HG02884 (cell line): ENCODE measurements at regions not wholly inside any gene's neighbourhood (a gene's known extent, or its start where the extent isn't known, plus 50 kb on each side); places are given as distances from the start of the nearest gene placed in this dataset.

ENCODE experiments used
- ATAC-seq: cut with Tn5 transposase; IDR thresholded peaks from one replicate; pipeline ENCODE4 v1.9.1; 2021; ENCODE audit warnings: mild to moderate bottlenecking, moderate library complexity; ENCODE audit not compliant: unreplicated experiment

DNA sequence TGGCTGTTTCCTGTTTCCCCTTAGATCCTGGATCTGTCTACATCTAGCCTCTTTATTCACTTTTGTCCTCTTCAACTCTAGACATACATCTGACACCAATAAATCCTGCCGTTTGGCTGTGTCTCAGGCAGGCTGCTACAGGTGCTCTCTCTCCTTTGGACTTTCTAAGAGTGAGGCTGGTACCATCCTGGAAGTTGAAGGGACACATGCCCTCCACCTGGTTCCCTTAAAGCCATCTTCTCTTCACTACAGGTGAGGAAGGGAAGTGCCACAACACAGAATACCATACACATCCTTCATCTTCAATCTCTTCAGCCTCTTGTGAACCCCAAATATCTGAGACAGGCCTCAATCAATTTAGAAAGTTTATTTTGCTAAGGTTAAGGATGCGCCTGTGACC lies 137.9 kb downstream of the BACH1 start:
- no peak for ATAC-seq

DNA sequence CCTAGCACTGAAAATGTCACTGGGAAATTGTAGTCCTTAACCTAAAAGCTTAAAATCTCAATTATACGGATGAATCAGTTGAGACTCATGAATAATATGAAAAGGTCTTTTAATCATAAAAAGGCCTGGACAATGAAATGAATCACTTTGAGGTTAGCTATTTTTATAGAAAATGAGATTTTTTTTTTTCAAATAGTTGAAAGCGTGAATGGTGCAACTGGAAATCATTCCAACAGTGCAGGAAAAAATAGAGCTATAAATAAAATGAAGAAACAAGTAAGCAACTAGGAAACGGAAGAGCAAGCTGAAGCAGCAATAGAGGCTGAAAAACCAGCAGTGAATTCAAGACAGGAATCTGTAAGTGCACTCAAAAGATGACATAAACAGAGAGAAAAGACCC lies 142.9 kb downstream of the BACH1 start:
- ATAC-seq, result no peak

DNA sequence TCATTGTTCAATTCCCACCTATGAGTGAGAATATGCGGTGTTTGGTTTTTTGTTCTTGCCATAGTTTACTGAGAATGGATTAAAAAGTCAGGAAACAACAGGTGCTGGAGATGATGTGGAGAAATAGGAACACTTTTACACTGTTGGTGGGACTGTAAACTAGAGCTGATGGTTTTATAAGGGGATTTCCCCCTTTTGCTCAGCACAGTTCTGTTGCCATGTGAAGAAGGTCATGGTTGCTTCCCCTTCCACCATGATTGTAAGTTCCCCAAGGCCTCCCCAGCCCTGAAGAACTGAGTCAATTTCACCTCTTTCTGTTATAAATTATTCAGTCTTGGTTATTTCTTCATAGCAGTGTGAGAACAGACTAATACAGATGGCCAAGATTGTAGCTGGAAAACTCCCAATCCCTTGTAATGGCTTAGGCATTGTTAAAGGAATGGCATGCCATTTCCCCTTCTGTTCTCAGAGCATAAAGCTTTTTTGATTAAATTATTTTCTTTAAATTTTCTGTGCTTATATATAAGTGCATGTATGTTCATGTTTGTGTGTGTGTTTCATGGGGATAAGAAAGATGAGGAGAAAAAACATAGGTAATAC lies 144.8 kb downstream of the BACH1 start:
- no peak for ATAC-seq

DNA sequence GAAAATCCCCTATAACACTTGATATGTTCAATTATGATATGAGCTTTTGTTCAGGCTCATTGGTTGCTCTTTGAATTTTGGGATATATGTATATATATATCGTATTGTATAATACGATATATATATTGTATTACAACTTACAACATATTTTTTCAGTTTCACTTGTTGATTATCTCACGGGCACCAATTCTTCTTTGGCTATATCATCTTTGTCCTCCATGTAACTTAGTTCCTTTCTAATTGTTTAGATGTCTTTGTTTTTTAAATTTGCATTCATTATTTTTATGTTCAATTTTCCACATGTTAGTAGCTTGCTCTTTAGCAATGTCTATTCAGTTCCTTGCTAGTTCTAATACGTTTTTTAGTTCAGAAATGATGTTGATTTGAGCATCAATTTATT lies 150.0 kb downstream of the BACH1 start:
- no peak for ATAC-seq

DNA sequence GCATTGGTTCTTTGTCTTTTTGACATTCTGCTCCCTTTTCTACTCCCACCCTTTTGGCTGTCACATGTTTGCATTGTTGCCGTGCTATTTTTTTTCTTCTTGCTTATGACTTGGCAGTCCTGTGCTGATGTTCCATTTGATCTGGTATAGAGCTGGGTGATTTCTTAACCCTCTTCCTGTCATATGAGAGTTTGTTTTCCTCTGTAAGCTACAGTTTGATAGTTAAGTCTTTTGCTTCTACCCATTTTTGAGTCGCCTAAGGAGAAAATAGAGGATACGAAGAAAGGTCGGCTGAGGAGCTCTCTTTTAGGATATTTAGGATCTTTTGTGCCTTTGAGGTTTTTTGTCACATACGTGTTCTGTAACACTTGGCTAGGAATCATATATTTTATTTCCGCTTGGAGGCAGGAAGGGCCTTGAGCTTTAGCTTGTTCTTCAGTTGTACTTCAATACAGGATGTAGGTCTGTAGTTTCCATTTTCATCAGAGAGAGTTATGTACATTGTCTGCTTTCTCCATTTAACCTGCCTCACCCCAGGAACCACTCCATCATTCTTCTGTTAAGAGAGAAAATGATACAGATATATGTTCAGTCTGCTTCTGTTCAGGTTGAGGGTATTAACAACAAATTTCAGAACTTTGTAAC lies 150.7 kb downstream of the BACH1 start:
- no peak for ATAC-seq

DNA sequence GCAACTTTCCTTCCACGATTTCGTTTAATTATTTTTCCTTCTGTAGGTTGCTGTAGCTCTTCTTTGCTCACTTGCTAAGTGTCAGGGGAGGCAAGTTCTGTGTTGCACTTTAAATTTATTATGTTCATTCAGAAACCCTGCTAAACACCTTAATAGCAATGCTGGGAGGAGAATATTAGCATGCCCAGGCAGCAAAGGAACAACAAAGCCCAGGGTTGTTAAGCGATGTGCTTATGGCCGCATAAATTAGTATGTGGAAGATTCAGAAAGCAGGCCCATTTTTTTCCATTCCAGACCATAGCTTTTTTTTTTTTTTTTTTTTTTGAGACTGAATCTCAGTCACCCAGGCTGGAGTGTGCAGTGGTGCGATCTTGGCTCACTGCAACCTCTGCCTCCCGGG lies 151.3 kb downstream of the BACH1 start:
- ATAC-seq, result no peak

DNA sequence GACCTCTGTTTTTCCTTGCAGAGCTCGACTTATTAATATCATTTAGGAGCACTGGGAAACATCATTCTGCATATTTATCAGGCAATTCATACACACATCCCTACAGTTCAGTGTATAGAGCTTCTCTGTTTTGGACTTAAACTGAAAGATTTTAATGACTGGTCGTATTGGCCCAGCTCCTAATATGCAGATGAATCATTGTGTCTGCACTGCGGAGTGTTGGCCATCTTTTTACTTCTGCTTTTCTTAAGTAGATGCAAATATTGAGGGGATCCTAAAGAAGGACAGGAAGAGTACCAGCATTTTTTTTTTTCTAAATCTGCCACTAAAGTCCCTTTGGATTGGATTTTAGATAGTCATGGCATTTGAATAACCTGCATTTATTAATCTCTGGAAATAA lies 154.8 kb downstream of the BACH1 start:
- ATAC-seq, result no peak

DNA sequence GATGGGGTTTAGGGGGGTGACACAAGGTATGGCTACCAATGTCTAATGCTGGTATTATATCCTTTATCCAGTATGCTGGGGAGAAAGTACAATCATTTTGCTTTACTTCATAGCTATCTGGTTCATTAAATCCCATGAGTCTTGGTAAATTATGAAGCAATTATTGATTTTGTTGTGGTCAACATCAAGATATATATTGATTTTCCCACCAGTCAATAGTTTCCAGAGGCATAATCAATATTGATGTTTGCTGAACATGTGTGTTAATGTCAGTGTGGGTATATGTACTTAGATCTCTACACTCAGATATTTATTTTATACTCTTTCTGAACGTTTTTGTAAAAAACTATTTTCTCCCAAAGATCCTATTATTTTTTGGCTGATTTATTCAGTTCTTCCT lies 155.5 kb downstream of the BACH1 start:
- ATAC-seq, result no peak

DNA sequence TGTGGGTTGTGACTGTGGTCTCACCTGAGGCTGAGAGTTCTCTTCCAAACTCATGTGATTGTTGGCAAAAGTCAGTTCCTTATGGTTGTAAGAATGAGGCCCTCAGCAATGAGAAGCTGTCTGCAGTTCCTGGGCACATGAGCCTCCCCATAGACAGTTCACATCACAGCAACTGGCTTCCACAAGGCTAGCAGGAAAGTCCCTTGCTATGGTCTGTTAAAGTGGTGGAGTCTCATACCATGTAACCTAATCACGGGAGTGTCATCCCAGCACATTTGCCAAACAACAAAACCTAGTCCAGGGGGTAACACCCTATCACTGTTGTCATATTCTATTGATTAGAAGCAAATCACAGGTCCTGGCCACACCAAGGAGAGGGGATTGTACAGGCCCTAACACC lies 163.8 kb downstream of the BACH1 start:
- no peak for ATAC-seq

DNA sequence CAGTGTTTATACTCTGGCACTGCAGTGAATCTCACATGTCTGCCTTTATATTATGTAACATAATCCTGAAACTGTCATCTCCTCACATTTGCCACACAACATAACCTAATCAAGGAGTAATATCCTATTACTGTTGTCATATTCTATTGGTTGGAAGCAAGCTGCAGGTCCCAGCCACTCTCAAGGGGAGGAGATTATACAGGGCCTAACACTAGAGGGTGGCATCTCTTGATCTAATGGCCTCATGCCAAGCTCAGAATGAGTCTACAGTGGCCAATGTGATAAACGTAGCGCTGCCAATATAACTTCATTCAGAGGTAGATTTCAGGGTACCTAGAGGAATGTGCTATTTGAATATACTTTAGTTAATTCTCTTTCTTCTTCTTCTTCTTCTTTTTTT lies 166.8 kb downstream of the BACH1 start:
- no peak for ATAC-seq

DNA sequence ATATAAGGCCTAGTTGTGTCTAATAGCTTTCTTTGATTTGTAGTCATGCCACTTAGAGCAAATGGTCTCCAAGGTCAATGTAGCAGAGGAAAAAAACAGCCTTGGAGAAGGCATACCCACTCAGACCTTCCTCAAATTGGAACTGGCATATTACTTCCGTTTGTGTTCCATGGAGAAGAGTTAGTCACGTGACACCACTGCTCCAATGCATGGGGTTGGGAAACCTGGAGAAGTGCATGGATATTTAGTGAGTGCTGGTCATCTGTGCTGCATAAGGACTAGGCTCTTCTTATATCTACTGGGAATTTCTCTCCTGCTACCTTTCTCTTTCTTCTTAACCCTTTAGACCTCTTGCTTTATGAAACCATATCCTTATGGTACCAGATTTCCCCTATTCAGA lies 167.8 kb downstream of the BACH1 start:
- ATAC-seq, result no peak

DNA sequence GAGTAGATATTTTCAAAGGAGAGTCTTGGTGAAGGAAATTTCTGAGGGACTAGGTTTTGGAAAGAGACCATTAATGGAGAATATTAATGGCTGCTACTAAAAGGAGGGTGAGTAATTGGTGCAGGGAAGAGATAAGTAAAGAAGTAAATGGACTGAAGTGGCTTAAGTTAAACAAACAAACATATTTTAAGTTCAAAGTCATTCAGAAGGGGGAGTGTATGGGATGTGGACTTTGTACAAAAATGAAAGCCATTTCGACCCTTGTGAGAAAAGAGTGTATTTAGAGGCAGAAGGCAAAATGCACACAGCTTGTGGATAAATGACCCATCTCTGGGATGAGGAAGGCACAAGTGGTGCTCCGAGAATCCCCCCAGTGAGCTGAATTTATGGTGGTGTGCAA lies 171.7 kb downstream of the BACH1 start:
- no peak for ATAC-seq

DNA sequence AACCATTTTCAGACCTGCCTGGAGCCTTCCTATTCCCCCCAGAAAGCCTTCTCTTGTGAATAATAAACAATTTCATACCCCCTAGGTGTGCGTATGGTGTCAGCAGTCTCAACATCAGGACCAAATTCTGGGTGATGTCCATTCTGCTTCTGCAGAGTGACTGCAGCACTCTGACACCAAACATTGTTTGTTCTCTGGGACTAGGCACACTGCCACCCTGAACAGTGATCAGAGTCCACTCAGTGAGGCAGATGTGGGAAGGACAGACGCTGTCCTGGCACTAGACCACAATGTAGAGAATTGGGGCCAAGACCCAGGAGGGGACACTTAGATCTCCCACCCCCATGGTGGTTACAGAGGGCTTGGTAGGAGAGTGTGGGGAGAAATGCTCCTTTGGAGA lies 175.1 kb downstream of the BACH1 start:
- no peak for ATAC-seq

DNA sequence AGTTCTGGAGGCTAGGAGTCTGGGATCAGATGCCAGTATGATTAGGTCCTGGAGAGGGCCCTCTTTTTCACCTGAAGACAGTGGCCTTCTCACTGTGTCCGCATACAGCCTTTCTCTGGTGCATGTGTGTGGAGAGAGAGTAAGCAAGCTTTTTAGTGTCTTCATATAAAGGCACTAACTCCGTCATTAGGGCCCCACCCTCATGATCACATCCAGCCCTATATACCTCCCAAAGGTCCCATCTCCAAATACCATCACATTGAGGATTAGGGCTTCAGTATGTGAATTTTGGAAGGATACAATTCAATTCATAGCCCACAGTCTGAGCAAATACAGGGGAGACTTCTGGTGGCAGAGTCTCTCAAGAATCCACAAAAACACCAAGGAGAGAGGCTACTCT lies 176.6 kb downstream of the BACH1 start:
- ATAC-seq, result no peak

DNA sequence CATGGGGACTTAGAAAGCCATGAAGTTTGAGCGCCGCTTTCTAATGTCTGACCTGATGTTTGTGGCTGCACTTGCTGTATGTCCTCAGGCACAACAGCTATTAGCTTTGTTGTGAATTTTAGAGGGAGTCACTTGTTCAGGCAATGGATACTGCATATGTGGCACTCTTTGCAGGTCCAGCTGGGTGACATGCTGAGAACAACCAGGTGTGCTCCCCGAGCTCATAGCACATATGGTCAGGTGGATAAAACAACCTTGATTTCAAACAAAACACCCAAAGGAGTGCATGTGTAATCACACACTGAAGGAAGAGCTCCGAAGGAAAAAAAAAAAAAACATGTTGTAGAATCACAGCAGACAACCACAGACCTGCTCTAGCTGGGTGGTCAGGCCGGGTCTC lies 178.6 kb downstream of the BACH1 start:
- ATAC-seq, result no peak

DNA sequence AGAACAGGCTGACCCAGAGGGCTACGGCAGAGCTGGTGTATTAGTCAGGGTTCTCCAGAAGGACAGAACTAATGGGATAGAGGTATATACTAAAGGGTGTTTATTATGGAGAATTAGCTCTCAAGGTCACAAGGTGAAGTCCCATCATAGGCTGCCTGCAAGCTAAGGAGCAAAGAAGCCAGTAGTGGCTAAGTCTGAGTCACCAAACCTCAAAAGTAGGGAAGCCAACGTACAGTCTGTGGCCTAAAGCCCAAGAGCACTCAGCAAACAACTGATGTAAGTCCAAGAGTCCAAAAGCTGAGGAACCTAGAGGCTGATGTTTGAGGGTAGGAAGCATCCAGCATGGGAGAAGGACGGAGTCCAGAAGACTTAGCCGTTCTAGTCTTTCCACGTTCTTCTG lies 179.2 kb downstream of the BACH1 start:
- no peak for ATAC-seq

DNA sequence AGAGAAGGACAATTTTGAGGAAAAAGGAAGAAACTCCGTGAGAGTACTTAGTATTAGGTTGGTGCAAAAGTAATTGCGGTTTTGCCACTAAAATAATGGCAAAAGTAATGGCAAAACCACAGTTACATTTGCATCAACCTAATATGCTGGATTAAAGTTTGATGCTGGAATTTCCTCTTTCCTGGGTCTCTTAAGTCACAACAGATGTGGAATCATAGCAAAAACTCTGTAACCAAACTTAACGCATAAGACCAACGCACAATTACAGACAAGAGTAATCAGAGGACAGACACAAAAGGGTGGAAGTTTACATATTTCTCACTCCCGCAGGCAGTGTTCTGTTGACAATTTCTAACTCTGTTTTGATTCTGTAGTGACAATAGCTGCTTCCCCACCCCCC lies 182.4 kb downstream of the BACH1 start:
- ATAC-seq, result no peak

DNA sequence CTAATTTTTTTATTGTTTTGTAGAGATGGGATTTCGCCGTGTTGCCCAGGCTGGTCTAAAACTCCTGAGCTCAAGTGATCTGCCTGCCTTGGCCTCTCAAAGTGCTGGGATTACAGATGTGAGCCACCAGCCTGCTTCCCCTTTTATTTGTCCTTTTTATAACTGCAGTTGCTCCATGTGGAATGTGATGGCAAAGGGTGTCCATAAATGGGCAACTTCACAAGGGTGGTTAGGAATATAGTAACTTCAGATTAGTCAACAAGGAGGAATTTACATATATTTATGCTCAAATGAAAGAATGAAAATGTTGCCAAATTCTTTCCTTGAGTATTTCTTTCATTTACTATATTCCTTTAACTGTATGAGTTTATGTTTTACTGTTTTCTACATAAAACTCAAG lies 182.9 kb downstream of the BACH1 start:
- ATAC-seq, result no peak

DNA sequence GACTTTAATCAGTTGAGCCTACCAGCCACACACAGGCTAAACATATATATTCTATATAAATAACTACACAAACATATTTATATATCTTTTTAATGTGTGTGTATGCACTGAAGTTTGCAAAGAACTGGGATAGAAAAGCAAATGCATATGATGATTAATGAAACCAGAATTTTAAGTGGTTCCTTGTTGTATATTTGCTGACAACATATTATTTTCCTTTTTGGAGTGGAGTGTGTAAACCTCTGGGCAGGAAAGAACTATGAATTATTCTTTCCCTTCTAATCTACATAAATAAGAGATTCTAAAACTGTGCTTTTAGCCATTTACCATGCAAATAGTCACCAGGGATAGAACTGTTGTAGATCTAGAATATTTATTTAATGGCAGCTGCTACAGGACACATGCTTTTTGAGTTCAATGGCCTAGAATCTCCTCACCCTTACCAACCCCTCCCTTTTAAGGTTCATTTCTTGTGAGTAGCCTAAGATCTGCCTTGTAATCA lies 187.6 kb downstream of the BACH1 start:
- ATAC-seq, result no peak
